Stimulated activated CD8-positive, alpha-beta memory T cell treated with anti-CD3 and anti-CD28 coated beads, Interleukin-15, amount 100 ng/mL, for 4 hours (primary cell): ENCODE measurements at regions not wholly inside any gene's neighbourhood (a gene's known extent, or its start where the extent isn't known, plus 50 kb on each side); places are given as distances from the start of the nearest gene placed in this dataset.
"Not testable (repeated sequence)": the region's sequence is repeated elsewhere in the genome, so short reads cannot be mapped to it uniquely, and the experiment has no call there.

Experiments
- DNase-seq, 2 donors: peaks; one replicate each; pipeline ENCODE4 v3.0.0-alpha.2; 2020; ENCODE audit warnings: low read depth in 2 of 2

- no peak for DNase-seq
Measured at GRCh38 chr4:163693211-163693610, 198.7 kb downstream of the TMA16 start.

GRCh38 chr4:163693776-163694175, 199.3 kb downstream of the TMA16 start:
- DNase-seq: no peak

DNA sequence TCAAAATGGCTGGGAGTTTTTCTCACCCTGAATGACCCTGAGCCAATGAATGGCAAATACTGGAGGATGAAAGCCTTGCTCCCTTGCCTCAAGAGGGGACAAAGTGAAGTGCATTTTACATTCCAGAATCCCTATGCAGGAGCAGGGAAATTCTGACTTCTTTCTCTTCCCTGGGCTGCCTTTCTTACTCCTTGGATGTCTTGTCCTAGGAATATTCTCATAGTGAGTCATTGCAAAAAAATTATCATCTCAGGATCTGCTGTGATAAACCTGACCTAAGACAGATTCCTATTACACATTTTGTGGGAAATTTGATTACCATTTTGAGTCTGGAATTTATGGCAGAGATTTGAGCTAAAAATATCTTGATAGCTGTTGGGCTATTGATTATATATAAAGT, 199.9 kb downstream of the TMA16 start:
- DNase-seq: no peak

- DNase-seq: no peak
Measured at GRCh38 chr4:163697121-163697520, 202.6 kb downstream of the TMA16 start.

- DNase-seq: not testable (repeated sequence)
Measured at GRCh38 chr4:163700383-163700782, 205.9 kb downstream of the TMA16 start.

- no peak for DNase-seq
Measured at GRCh38 chr4:163701916-163702315, 207.4 kb downstream of the TMA16 start.

- no peak for DNase-seq
Measured at GRCh38 chr4:163702736-163703135, 208.2 kb downstream of the TMA16 start.

DNA sequence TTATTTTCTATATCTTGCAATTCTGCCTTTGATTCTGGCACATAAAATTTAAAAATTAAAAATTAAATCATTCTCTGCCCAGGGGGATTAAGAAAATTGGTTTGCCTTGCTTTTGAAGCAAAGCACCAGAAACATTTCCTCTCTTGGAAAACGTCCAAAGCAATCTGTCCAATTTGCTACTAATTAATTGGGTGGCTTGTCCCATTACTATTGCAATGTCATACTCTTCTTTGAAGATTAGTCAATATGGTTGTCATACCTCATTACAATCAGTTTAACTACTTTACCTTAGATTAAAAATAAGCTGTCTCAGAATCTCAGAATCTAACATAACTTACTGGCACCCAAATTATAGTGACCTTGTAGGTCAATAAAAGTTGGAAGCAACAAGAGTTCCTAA, 208.8 kb downstream of the TMA16 start:
- DNase-seq: no peak

- DNase-seq: no peak
Measured at GRCh38 chr4:163707873-163708272, 213.4 kb downstream of the TMA16 start.

- no peak for DNase-seq
Measured at GRCh38 chr4:163709601-163710000, 215.1 kb downstream of the TMA16 start.

- no peak for DNase-seq
Measured at GRCh38 chr4:163710158-163710557, 215.7 kb downstream of the TMA16 start.

DNA sequence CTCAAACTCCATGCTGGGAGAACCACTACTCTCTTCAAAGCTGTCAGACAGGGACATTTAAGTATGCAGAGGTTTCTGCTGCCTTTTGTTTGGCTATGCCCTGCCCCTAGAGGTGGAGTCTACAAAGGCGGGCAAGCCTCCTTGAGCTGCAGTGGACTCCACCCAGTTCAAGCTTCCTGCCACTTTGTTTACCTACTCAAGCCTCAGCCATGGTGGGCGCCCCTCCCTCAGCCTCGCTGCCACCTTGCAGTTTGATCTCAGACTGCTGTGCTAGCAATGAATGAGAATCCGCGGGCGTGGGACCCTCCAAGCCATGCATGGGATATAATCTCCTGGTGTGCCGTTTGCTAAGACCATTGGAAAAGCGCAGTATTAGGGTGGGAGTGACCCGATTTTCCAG, 230.0 kb downstream of the TMA16 start:
- DNase-seq: not testable (repeated sequence)

GRCh38 chr4:163726641-163727040, 232.2 kb downstream of the TMA16 start:
- DNase-seq: no peak

DNA sequence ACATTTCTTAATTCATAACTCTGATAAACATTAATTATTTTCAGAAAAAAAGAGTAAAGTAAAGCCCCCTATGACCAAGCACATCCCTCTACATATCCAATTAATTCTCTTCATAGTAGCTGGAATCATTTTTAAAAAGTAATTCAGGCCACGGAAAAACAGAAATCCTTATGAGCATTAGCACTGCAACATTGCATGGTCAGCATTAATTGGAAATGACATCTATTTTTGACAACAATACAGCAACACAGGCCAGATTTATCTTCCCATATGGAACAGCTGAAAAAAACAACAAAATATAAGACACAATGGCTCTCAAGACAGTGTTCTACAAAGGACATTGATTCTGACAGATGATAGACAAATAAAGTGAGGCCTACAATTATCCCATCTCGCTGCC, 236.6 kb downstream of the TMA16 start:
- DNase-seq: no peak

DNA sequence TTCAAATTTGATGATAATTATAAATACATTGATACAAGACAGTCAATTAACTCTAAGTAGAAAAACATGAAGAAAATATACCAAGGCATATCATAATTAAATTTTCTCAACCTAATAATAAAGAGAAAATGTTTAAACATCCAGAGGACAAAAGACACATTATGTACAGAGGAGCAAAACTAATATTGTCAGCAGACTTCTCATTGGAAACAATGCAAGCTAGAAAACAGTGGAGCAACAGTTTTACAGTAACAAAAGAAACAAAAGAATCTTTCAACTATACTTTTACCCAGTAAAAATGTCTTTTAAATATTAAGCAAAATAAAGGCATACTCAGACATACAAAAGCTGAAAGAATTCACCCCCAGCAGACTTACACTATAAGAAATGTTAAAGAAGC, 238.0 kb downstream of the TMA16 start:
- no peak for DNase-seq

GRCh38 chr4:163736876-163737275, 242.4 kb downstream of the TMA16 start:
- no peak for DNase-seq

GRCh38 chr4:163737846-163738245, 243.4 kb downstream of the TMA16 start:
- DNase-seq: not testable (repeated sequence)

- DNase-seq: no peak
Measured at GRCh38 chr4:163738521-163738920, 244.0 kb downstream of the TMA16 start.

DNA sequence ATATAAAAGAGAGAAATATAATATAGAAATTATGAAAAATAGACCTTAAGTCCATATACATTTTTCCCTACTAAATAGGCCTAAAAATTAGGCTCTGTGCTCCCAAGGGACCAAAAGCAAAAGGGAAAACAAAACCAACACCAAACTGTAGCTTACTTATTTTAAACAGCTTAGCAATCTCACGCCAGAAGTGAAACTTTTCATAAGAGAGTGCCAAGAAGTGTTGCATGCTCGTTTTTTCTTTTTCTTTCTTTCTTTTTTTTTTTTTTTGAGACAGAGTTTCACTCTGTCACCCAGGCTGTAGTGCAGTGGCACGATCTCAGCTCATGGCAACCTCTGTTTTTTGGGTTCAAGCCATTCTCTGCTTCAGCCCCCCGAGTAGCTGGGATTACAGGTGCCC, 250.4 kb downstream of the TMA16 start:
- DNase-seq: no peak

DNA sequence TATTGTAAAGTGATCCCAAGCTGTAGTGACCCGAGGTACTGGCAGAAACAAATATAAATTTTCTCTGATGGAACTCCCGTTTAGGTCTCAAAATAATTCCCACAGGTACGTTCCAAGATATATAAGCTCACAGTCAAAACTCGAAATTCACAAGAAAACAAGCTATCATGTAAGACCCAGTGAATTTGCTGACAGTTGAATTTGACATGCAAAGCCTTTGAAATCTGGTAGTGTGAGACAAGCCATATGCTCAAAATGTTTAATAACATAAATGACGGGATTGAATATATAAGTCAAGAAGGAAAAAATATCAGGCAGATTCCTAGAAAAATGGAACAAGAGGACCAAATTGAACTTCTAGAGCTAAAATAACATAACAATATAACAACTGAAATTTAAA, 252.8 kb downstream of the TMA16 start:
- DNase-seq: no peak

GRCh38 chr4:163747886-163748285, 253.4 kb downstream of the TMA16 start:
- no peak for DNase-seq

GRCh38 chr4:163748449-163748848, 254.0 kb downstream of the TMA16 start:
- no peak for DNase-seq

DNA sequence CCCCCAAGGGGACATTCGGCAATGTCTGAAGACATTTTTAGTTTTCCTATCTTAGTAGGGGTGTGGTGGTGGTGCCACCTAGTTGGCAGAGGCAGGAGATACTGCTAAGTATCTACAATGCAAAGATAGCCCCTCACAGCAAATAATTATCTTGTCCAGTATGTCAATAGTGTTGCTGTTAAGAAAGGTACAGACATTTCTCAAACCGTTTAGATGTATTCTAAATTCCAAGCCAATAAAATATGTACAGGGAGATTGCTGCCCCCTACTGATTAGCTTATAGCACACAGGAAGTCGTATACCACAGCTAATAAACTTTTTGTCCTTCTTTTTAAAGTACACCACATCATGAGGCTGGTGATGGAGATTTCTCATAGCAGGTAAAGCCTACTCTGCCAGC, 260.5 kb downstream of the TMA16 start:
- no peak for DNase-seq

DNA sequence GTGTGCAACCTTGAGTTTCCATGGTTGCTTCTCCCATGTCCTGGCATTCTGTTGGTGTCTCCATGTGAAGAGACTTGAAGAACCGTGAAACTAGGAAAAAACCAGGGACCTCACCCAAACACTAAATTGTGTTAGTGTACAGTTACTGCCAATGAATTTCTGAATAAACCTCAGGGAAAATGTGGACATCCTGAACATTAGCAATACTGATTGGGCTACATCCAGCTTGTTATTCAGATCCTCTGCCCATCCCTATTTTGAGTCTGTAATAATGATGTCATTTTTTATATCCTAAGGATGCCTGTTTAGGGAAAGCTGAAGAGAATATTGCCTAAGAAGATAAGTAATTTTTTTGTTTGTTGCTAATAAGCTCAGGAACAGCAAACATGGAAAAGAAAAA, 262.7 kb downstream of the TMA16 start:
- no peak for DNase-seq

GRCh38 chr4:163758032-163758431, 263.5 kb downstream of the TMA16 start:
- DNase-seq: no peak
